GM10266 (cell line): ENCODE measurements at regions not wholly inside any gene's neighbourhood (a gene's known extent, or its start where the extent isn't known, plus 50 kb on each side); places are given as distances from the start of the nearest gene placed in this dataset.

Source experiments
- DNase-seq: peaks from one replicate; pipeline ENCODE4 v3.0.0; 2012; ENCODE audit errors: extremely low spot score
- CTCF ChIP-seq: IDR thresholded peaks from 2 replicates; pipeline ENCODE4 v1.5.1; 2012; ENCODE audit warnings: mild to moderate bottlenecking, low read depth; ENCODE audit not compliant: control insufficient read depth, insufficient read depth; ENCODE audit errors: missing control alignments

GRCh38 chr3:75144406-75144805 is 519.7 kb upstream of the FRG2C start:
- DNase-seq = no peak
- no peak for TF ChIP-seq CTCF

- DNase-seq = no peak
Observed at GRCh38 chr3:75171630-75172230, 492.4 kb upstream of the FRG2C start.

GRCh38 chr3:75176937-75177336 is 487.2 kb upstream of the FRG2C start:
- DNase-seq = no peak
- TF ChIP-seq CTCF = no peak

More at GRCh38 chr3:75171630-75172230, 492.4 kb upstream of the FRG2C start:
- TF ChIP-seq CTCF = peak; percentile 30

GRCh38 chr3:75180235-75180944 is 483.7 kb upstream of the FRG2C start:
- DNase-seq = no peak
- TF ChIP-seq CTCF = no peak

GRCh38 chr3:75180945-75181298 is 483.2 kb upstream of the FRG2C start:
- no peak for TF ChIP-seq CTCF

GRCh38 chr3:75188962-75189361 is 475.2 kb upstream of the FRG2C start:
- no peak for DNase-seq
- TF ChIP-seq CTCF = no peak

More at GRCh38 chr3:75180945-75181298, 483.2 kb upstream of the FRG2C start:
- no peak for DNase-seq

- TF ChIP-seq CTCF = peak; percentile 81
- DNase-seq = peak; percentile 39
Observed at GRCh38 chr3:75192146-75192616, 471.9 kb upstream of the FRG2C start.
